DOHH2 (cell line): ENCODE measurements at regions not wholly inside any gene's neighbourhood (a gene's known extent, or its start where the extent isn't known, plus 50 kb on each side); places are given as distances from the start of the nearest gene placed in this dataset.

Experiments used
- CTCF ChIP-seq: fragments of 200-600 bp; sonication (generic); IDR thresholded peaks from one replicate; pipeline ENCODE4 v1.5.1; 2014; ENCODE audit warnings: antibody characterized with exemption, mild to moderate bottlenecking, low read depth, low read length; ENCODE audit not compliant: poor library complexity, severe bottlenecking
- EZH2phosphoT487 ChIP-seq: fragments of 200-600 bp; sonication (generic); IDR thresholded peaks from 2 replicates; pipeline ENCODE4 v1.6.1; 2017; ENCODE audit warnings: borderline replicate concordance, mild to moderate bottlenecking, antibody characterized with exemption, low read length, moderate library complexity, mixed read lengths

- no peak for TF ChIP-seq CTCF
- TF ChIP-seq EZH2phosphoT487: no peak
Measured at GRCh38 chr6:82568290-82568993, 204.8 kb downstream of the TPBG start.
